GM12865 (cell line): ENCODE measurements at regions not wholly inside any gene's neighbourhood (a gene's known extent, or its start where the extent isn't known, plus 50 kb on each side); places are given as distances from the start of the nearest gene placed in this dataset.
"Not testable (repeated sequence)": the region's sequence is repeated elsewhere in the genome, so short reads cannot be mapped to it uniquely, and the experiment has no call there.

ENCODE experiments used
- DNase-seq: peaks from one replicate; pipeline ENCODE4 v3.0.0; 2010; ENCODE audit warnings: low read depth
- H3K4me3 ChIP-seq: 2 replicates; pipeline ENCODE4 v1.5.1; 2011; ENCODE audit warnings: mild to moderate bottlenecking, low read depth, low read length, control low read depth
- CTCF ChIP-seq: IDR thresholded peaks from 2 replicates; pipeline ENCODE4 v1.5.1; 2011; ENCODE audit warnings: low read length, control low read depth, low read depth, inconsistent platforms; ENCODE audit not compliant: insufficient read depth; ENCODE audit errors: missing control alignments

DNA sequence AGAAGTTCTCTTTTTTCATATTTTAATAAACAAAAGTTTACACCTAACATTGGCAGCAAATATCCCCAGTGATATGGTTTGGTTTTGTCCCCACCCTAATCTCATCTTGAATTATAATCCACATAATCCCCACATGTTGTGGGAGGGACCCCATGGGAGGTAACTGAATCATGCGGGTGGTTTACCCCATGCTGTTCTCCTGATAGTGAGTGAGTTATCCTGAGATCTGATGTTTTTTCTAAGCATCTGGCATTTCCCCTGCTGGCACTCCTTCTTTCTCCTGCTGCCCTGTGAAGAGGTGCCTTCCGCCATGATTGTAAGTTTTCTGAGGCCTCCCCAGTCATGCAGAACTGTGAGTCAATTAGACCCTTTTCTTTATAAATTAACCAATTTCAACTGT, 214.7 kb downstream of the SLITRK1 start:
- TF ChIP-seq CTCF, result no peak
- DNase-seq, result no peak

DNA sequence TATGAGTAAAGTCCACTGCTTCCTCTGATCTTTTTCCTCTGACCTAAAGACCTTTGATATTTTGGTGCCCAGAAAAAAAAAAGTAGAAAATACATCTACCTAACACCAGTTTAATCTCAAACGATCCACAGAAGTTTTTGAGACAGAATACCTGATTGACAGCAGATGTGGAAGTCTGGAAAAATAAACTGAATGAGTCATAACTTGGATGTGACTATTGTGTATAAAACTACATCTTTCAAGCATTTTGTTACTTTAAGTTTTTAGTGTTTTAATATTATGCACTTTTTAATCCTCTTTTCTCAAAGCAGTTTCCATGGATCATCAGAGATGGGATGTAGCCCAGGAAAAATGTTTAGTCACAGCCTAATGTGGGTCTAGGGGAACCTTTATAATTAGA, 216.1 kb downstream of the SLITRK1 start:
- no peak for DNase-seq
- no peak for TF ChIP-seq CTCF
- no peak overlapping the region for H3K4me3 ChIP-seq

More for the DNA sequence above, 214.7 kb downstream of the SLITRK1 start:
- no peak overlapping the region for H3K4me3 ChIP-seq

GRCh38 chr13:83657281-83657680, 225.0 kb downstream of the SLITRK1 start:
- DNase-seq, result no peak
- H3K4me3 ChIP-seq, result no peak overlapping the region
- TF ChIP-seq CTCF, result no peak

DNA sequence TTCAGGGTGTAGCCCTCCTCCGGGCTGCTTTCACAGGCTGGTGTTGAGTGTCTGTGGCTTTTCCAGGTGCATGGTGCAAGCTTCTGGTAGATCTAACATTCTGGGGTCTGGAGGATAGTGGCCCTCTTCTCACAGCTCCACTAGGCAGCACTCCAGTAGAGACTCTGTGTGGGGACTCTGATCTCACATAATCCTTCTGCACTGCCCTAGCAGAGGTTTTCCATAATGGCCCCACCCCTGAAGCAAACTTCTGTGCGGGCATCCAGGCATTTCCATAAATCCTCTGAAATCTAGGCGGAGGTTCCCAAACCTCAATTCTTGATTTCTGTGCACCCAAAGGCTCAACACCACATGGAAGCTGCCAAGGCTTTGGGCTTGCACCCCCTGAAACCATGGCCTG, 239.7 kb downstream of the SLITRK1 start:
- not testable (repeated sequence) for DNase-seq, H3K4me3 ChIP-seq

GRCh38 chr13:83634601-83635000, 247.7 kb downstream of the SLITRK1 start:
- no peak overlapping the region for H3K4me3 ChIP-seq
- DNase-seq, result no peak
- no peak for TF ChIP-seq CTCF

DNA sequence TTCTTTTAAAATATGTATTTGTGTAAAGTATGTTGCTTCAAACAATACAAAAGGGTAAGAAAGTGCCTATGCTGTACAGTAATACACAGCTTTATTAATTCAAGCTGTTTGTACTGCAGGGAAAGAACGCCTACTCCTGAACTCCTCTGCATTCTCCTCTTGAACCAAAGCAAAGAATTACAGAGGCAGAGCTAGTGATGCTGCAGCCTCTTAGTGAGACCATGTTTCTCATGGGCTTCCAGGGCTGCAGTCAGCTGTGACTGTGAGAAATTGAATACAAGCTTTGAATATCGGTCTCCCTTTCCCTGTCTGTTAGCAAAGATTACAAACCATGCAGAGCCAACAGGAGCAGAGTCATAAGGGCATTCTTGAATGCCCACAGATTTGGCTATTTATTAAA, 248.5 kb downstream of the SLITRK1 start:
- no peak for DNase-seq
- no peak overlapping the region for H3K4me3 ChIP-seq
- no peak for TF ChIP-seq CTCF

- H3K4me3 ChIP-seq, result no peak overlapping the region
- no peak for TF ChIP-seq CTCF
- DNase-seq, result no peak
Measured at GRCh38 chr13:83622422-83622784, 259.9 kb downstream of the SLITRK1 start.
